GM12878 (cell line): ENCODE measurements at regions not wholly inside any gene's neighbourhood (a gene's known extent, or its start where the extent isn't known, plus 50 kb on each side); places are given as distances from the start of the nearest gene placed in this dataset.

Experiments used
- ATAC-seq: fragments of 200-7000 bp; cut with Tn5 transposase; 3 replicates; pipeline ENCODE4 v1.9.1; 2020; ENCODE audit warnings: mild to moderate bottlenecking, moderate library complexity
- BruUV-seq: library from RNA; stranded (reverse); fragments of 400-500 nt; replicated peaks from 2 replicates; lab custom pipeline; 2021; lab: Mats Ljungman, UMichigan
- CTCF ChIA-PET: fragments of 300-600 bp; sonication (Branson Sonifier 250); formaldehyde crosslinking; extraction: SDS; loops from one replicate; lab custom pipeline; 2021; ENCODE audit warnings: inconsistent platforms; lab: Yijun Ruan, JAX
- POLR2A ChIA-PET: fragments of 350-600 bp; formaldehyde crosslinking; extraction: SDS; loops from one replicate; lab custom pipeline; 2021; ENCODE audit warnings: inconsistent platforms; lab: Charles Lee
- RAD21 ChIA-PET: fragments of 300-600 bp; sonication (Branson Sonifier 250); formaldehyde crosslinking; loops from one replicate; lab custom pipeline; 2023; ENCODE audit warnings: antibody characterized with exemption; ENCODE audit not compliant: unreplicated experiment; lab: Charles Lee
- SMC1A ChIA-PET: fragments of 300-600 bp; sonication (Branson Sonifier 250); formaldehyde crosslinking; loops from one replicate; lab custom pipeline; 2023; ENCODE audit not compliant: unreplicated experiment, uncharacterized antibody; lab: Charles Lee
- DNase-seq: peaks from one replicate; pipeline ENCODE4 v3.0.0-alpha.2; 2011; ENCODE audit warnings: low read depth, low spot score
- FAIRE-seq: peaks from 3 replicates; lab custom pipeline; 2011; peaks lifted over from hg19 to GRCh38; lab: Jason Lieb, UNC
- H2AFZ ChIP-seq: 2 replicates; pipeline ENCODE4 v1.6.0; 2011; ENCODE audit warnings: low read depth, low read length, control low read depth; ENCODE audit not compliant: control insufficient read depth
- H3K27ac ChIP-seq: 2 replicates; pipeline ENCODE4 v1.5.1; 2011; ENCODE audit warnings: control low read depth; ENCODE audit not compliant: control insufficient read depth, insufficient read depth
- H3K27me3 ChIP-seq, 2 experiments: replicated peaks in 1 of 2; 2 replicates each; pipeline versions ENCODE4 v1.6.0 to v1.6.1; 2011; ENCODE audit warnings: low read length in 1 of 2; ENCODE audit not compliant: control insufficient read depth in 2 of 2, insufficient read depth in 2 of 2
- H3K36me3 ChIP-seq, 2 experiments: 2 replicates each; pipeline ENCODE4 v1.5.1; 2011; ENCODE audit warnings: low read length in 1 of 2; ENCODE audit not compliant: control insufficient read depth in 2 of 2, insufficient read depth in 2 of 2
- H3K4me1 ChIP-seq: 2 replicates; pipeline ENCODE4 v1.6.1; 2011; ENCODE audit warnings: mild to moderate bottlenecking, low read length, moderate library complexity, mixed read lengths; ENCODE audit not compliant: control insufficient read depth, insufficient read depth
- H3K4me2 ChIP-seq: 2 replicates; pipeline ENCODE4 v1.6.0; 2011; ENCODE audit warnings: control low read depth; ENCODE audit not compliant: control insufficient read depth, insufficient read depth
- H3K4me3 ChIP-seq: fragments of 200-600 bp; sonication (generic); 2 replicates; pipeline ENCODE4 v1.5.1; 2016
- H3K79me2 ChIP-seq: 2 replicates; pipeline ENCODE4 v1.6.0; 2011; ENCODE audit warnings: low read length; ENCODE audit not compliant: control insufficient read depth, insufficient read depth
- H3K9ac ChIP-seq: 2 replicates; pipeline ENCODE4 v1.8.0; 2011; ENCODE audit warnings: low read length, control low read depth, mixed read lengths; ENCODE audit not compliant: control insufficient read depth, insufficient read depth
- H3K9me3 ChIP-seq: replicated peaks from 3 replicates; pipeline ENCODE4 v1.5.1; 2011; ENCODE audit warnings: mild to moderate bottlenecking, low read length; ENCODE audit not compliant: control insufficient read depth, insufficient read depth
- H4K20me1 ChIP-seq: 2 replicates; pipeline ENCODE4 v1.6.0; 2011; ENCODE audit not compliant: control insufficient read depth, insufficient read depth
- BCL11A ChIP-seq: IDR thresholded peaks from 2 replicates; pipeline ENCODE4 v1.6.1; 2011; ENCODE audit warnings: low read depth, low read length
- BCLAF1 ChIP-seq: fragments of 450-650 bp; IDR thresholded peaks from 2 replicates; pipeline ENCODE4 v1.6.1; 2017; ENCODE audit warnings: antibody characterized with exemption, mild to moderate bottlenecking, moderate library complexity
- GABPA ChIP-seq: IDR thresholded peaks from 2 replicates; pipeline ENCODE4 v1.6.1; 2014; ENCODE audit warnings: antibody characterized with exemption, low read depth, mild to moderate bottlenecking, inconsistent platforms
- IRF4 ChIP-seq: IDR thresholded peaks from 2 replicates; pipeline ENCODE4 v1.6.1; 2011; ENCODE audit warnings: low read depth, low read length
- JUNB ChIP-seq: IDR thresholded peaks from 2 replicates; pipeline ENCODE4 v1.6.1; 2016; ENCODE audit warnings: antibody characterized with exemption, mild to moderate bottlenecking
- KDM1A ChIP-seq: fragments of 200-600 bp; sonication (generic); IDR thresholded peaks from 2 replicates; pipeline ENCODE4 v1.6.1; 2016; ENCODE audit warnings: borderline replicate concordance
- LARP7 ChIP-seq: fragments of 450-650 bp; IDR thresholded peaks from 2 replicates; pipeline ENCODE4 v1.6.1; 2017; ENCODE audit warnings: mild to moderate bottlenecking
- MTA3 ChIP-seq: IDR thresholded peaks from 2 replicates; pipeline ENCODE4 v1.6.1; 2012; ENCODE audit warnings: low read length, inconsistent platforms, borderline replicate concordance
- MYB ChIP-seq: fragments of 150-350 bp; IDR thresholded peaks from 2 replicates; pipeline ENCODE4 v1.6.1; 2014; ENCODE audit warnings: mild to moderate bottlenecking, low read depth, low read length, borderline replicate concordance
- NFYB ChIP-seq: IDR thresholded peaks from 2 replicates; pipeline ENCODE4 v1.6.1; 2011; ENCODE audit warnings: low read depth, mild to moderate bottlenecking, low read length, improper control_type of control experiment, moderate library complexity; ENCODE audit not compliant: insufficient read depth
- PAX5 ChIP-seq: IDR thresholded peaks from 2 replicates; pipeline ENCODE4 v1.6.1; 2011; ENCODE audit warnings: low read depth, low read length, borderline replicate concordance
- PAX8 ChIP-seq: fragments of 450-650 bp; IDR thresholded peaks from 2 replicates; pipeline ENCODE4 v1.6.1; 2017; ENCODE audit warnings: mild to moderate bottlenecking, moderate library complexity
- SIX5 ChIP-seq: IDR thresholded peaks from 2 replicates; pipeline ENCODE4 v1.6.1; 2011; ENCODE audit warnings: mild to moderate bottlenecking, low read depth, low read length, moderate library complexity; ENCODE audit not compliant: severe bottlenecking
- SRF ChIP-seq, 2 experiments: IDR thresholded peaks; 2 replicates each; pipeline ENCODE4 v1.6.1; 2011; ENCODE audit warnings: low read depth in 2 of 2, low read length in 2 of 2, mild to moderate bottlenecking in 1 of 2, moderate library complexity in 1 of 2
- TCF3 ChIP-seq: IDR thresholded peaks from 2 replicates; pipeline ENCODE4 v1.6.1; 2012; ENCODE audit warnings: low read depth, mild to moderate bottlenecking, low read length, borderline replicate concordance; ENCODE audit not compliant: insufficient read depth
- WGBS: methylation state at CpG from one replicate; pipeline ENCODE4 v1.1.6; 2016; ENCODE audit warnings: low lambda C conversion rate; ENCODE audit not compliant: insufficient replicate concordance, insufficient coverage; ENCODE audit errors: missing lambda C conversion rate; 5-methylcytosine and 5-hydroxymethylcytosine counted together
- in situ Hi-C: fragments of 300-500 bp; cut with MboI; formaldehyde crosslinking; loops from 9 replicates; pipeline ENCODE4 v1.14.3; 2018; ENCODE audit warnings: mixed read lengths
- intact Hi-C: fragments of 100-400 bp; cut with micrococcal nuclease; formaldehyde crosslinking; loops from one replicate; pipeline ENCODE4 v1.14.2; 2022; ENCODE audit not compliant: unreplicated experiment

DNA sequence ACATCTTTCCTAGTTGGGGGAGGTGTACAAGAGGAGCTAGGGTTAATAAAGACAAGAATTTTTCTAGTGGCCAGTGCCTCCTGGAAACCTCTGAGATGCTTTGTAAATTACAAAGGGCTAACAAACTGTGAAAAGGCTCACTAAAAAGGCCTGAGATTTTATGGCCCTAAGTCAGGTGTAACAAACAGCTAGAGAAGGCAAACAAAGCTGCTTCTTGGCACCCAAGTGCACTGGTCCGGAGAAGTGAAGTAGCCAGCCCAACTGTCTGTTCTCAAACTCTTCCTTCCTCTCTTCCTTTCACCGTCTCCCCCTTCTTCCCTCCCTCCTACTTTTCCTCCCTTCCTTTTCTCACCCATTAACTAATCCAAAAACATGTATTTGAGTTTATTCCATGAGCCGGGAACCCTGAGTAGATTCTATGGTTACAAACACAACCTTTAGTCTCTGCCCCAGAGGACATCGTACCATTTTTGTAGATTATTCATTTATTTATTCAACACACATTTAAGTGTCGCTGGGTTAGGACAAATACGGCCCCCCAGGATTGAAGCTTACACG, 143.4 kb upstream of the PCGF5 start:
- WGBS = 50% methylated on average over 7 of the region's 7 CpGs
- Histone ChIP-seq H3K4me2 (no peak overlapping the region), H3K4me1 (no peaks in the 10 kb centered on the region), H3K9ac (no peak overlapping the region), H4K20me1 (no peaks in the 10 kb centered on the region), H2AFZ (no peak overlapping the region), H3K27me3 (no peaks in the 10 kb centered on the region), H3K27ac (no peak overlapping the region), H3K4me3 (no peak overlapping the region), H3K9me3 (no peaks in the 10 kb centered on the region; the same call in 2 of the 3 replicates), H3K79me2 (no peaks in the 10 kb centered on the region), H3K36me3 (no peaks in the 10 kb centered on the region)
- TF ChIP-seq JUNB = no peak
- TF ChIP-seq LARP7 = no peak
- TF ChIP-seq IRF4 = no peak
- no peak for TF ChIP-seq BCLAF1
- TF ChIP-seq BCL11A = no peak
- TF ChIP-seq SIX5 = no peak
- TF ChIP-seq MYB = no peak
- TF ChIP-seq PAX5 = no peak
- no peak for TF ChIP-seq PAX8
- no peak for TF ChIP-seq SRF (IDR thresholded peaks at IDR 0.05; ENCODE audit: low read depth in 2 of 2, low read length in 2 of 2)
- TF ChIP-seq GABPA = no peak
- TF ChIP-seq NFYB = no peak
- TF ChIP-seq TCF3 = no peak
- TF ChIP-seq KDM1A = no peak
- TF ChIP-seq MTA3 = no peak
- intact Hi-C loops = no loop called here
- in situ Hi-C loops = no loop called here
- BruUV-seq = no TSS peak
- ATAC-seq = no peak
- ChIA-PET RAD21 (interaction anchor here (1.4 kb wide), 1 partner anchor 173 kb away, joined by 3 read pairs; no protein-coding TSS in a partner anchor), POLR2A (no interaction called here), SMC1A (interaction anchor here (1.0 to 1.6 kb wide), 2 partner anchors 134 to 166 kb away, joined by 3 to 4 read pairs; no protein-coding TSS in a partner anchor), CTCF (interaction anchor here (1.3 to 3.3 kb wide), 2 partner anchors 11 to 174 kb away, joined by 3 to 11 read pairs; no protein-coding TSS in a partner anchor)
- no peak for DNase-seq
- no peak for FAIRE-seq
